SK-N-SH (cell line): ENCODE measurements at regions not wholly inside any gene's neighbourhood (a gene's known extent, or its start where the extent isn't known, plus 50 kb on each side); places are given as distances from the start of the nearest gene placed in this dataset.

Experiments used
- CTCF ChIA-PET: fragments of 300-600, 350-600 bp; formaldehyde crosslinking; extraction: SDS; loops from one replicate; lab custom pipeline; 2021; lab: Yijun Ruan, JAX
- POLR2A ChIA-PET: fragments of 350-600 bp; sonication (Branson Sonifier 250); formaldehyde crosslinking; extraction: SDS; loops from one replicate; lab custom pipeline; 2020; ENCODE audit warnings: antibody characterized with exemption, inconsistent platforms; lab: Yijun Ruan, JAX
- DNase-seq: peaks from one replicate; pipeline ENCODE4 v3.0.0; 2012
- H2AFZ ChIP-seq: fragments of 200-600 bp; sonication (generic); 2 replicates; pipeline ENCODE4 v1.8.1; 2016; ENCODE audit warnings: antibody characterized with exemption, mild to moderate bottlenecking, low read depth
- H3F3A ChIP-seq: fragments of 200-600 bp; sonication (generic); replicated peaks from 2 replicates; pipeline ENCODE3; 2016; ENCODE audit warnings: antibody characterized with exemption, mild to moderate bottlenecking; ENCODE audit not compliant: insufficient read depth
- H3K27ac ChIP-seq, 2 experiments: fragments of 200-500 bp in 1 of 2; fragments of 200-600 bp in 1 of 2; sonication (Bioruptor generic) in 1 of 2; sonication (generic), shearing (Covaris generic) in 1 of 2; 2 replicates each; pipeline versions ENCODE4 v1.5.1 to v1.6.1; 2014 to 2016; ENCODE audit warnings: low read depth in 2 of 2, inconsistent platforms in 1 of 2, low read length in 1 of 2, mild to moderate bottlenecking in 1 of 2, mixed read lengths in 1 of 2
- H3K27me3 ChIP-seq: fragments of 200-600 bp; sonication (generic), shearing (Covaris generic); 2 replicates; pipeline ENCODE4 v1.6.1; 2016; ENCODE audit warnings: mixed run types; ENCODE audit not compliant: insufficient read depth
- H3K36me3 ChIP-seq, 2 experiments: fragments of 200-500 bp in 1 of 2; fragments of 200-600 bp in 1 of 2; sonication (Bioruptor generic) in 1 of 2; sonication (generic) in 1 of 2; replicated peaks in 1 of 2; 2 replicates each; pipeline versions ENCODE3 to v1.5.1; 2014 to 2016; ENCODE audit warnings: low read length in 1 of 2, mild to moderate bottlenecking in 1 of 2; ENCODE audit not compliant: insufficient read depth in 2 of 2, control insufficient read depth in 1 of 2
- H3K4me1 ChIP-seq, 2 experiments: fragments of 200-500 bp in 1 of 2; fragments of 200-600 bp in 1 of 2; sonication (Bioruptor generic) in 1 of 2; sonication (generic), shearing (Covaris generic) in 1 of 2; 2 replicates each; pipeline versions ENCODE4 v1.5.1 to v1.6.1; 2014 to 2016; ENCODE audit warnings: low read depth in 1 of 2, low read length in 1 of 2, mixed run types in 1 of 2; ENCODE audit not compliant: insufficient read depth in 2 of 2, control insufficient read depth in 1 of 2
- H3K4me2 ChIP-seq: fragments of 200-600 bp; sonication (generic), shearing (Covaris generic); 2 replicates; pipeline ENCODE4 v1.6.1; 2017; ENCODE audit warnings: mixed run types
- H3K4me3 ChIP-seq, 2 experiments: fragments of 200-500 bp in 1 of 2; fragments of 200-600 bp in 1 of 2; sonication (Bioruptor generic) in 1 of 2; sonication (generic), shearing (Covaris generic) in 1 of 2; 2 replicates each; pipeline versions ENCODE4 v1.5.1 to v1.8.1; 2014 to 2016; ENCODE audit warnings: low read depth in 2 of 2, inconsistent platforms in 1 of 2, low read length in 1 of 2, mild to moderate bottlenecking in 1 of 2, mixed read lengths in 1 of 2, moderate library complexity in 1 of 2
- H3K79me2 ChIP-seq: fragments of 200-600 bp; sonication (generic); 2 replicates; pipeline ENCODE4 v1.8.1; 2017; ENCODE audit warnings: mild to moderate bottlenecking; ENCODE audit not compliant: insufficient read depth
- H3K9ac ChIP-seq: fragments of 200-600 bp; sonication (generic); 2 replicates; pipeline ENCODE4 v1.6.1; 2017; ENCODE audit warnings: mixed run types
- H3K9me2 ChIP-seq: fragments of 200-600 bp; sonication (generic); 2 replicates; pipeline ENCODE4 v1.6.1; 2017; ENCODE audit warnings: mixed run types
- H3K9me3 ChIP-seq: fragments of 200-600 bp; sonication (generic); 2 replicates; pipeline ENCODE4 v1.6.1; 2017; ENCODE audit warnings: mixed run types, mild to moderate bottlenecking, moderate library complexity
- H4K20me1 ChIP-seq: fragments of 200-600 bp; sonication (generic); 2 replicates; pipeline ENCODE4 v1.6.1; 2017; ENCODE audit warnings: mild to moderate bottlenecking, mixed run types; ENCODE audit not compliant: insufficient read depth
- CHD2 ChIP-seq: fragments of 150-350 bp; IDR thresholded peaks from 2 replicates; pipeline ENCODE4 v1.6.1; 2018; ENCODE audit warnings: low read length; ENCODE audit not compliant: partially characterized antibody
- ELF1 ChIP-seq: IDR thresholded peaks from 2 replicates; pipeline ENCODE4 v1.4.0; 2012
- EP300 ChIP-seq, 2 experiments: IDR thresholded peaks; 2 replicates each; pipeline versions ENCODE4 v1.4.0 to v1.6.1; 2012; ENCODE audit warnings: borderline replicate concordance in 1 of 2, low read depth in 1 of 2, low read length in 1 of 2
- FOSL2 ChIP-seq: IDR thresholded peaks from 2 replicates; pipeline ENCODE4 v1.4.0; 2012; ENCODE audit warnings: low read depth, mild to moderate bottlenecking, moderate library complexity, borderline replicate concordance
- FOXJ3 ChIP-seq: sonication (generic); formaldehyde crosslinking; IDR thresholded peaks from 2 replicates; pipeline ENCODE4 v1.5.1; 2020; ENCODE audit warnings: mild to moderate bottlenecking, missing genetic modification reagents
- GATA2 ChIP-seq: sonication (generic); formaldehyde crosslinking; IDR thresholded peaks from 2 replicates; pipeline ENCODE4 v1.5.0; 2020; ENCODE audit warnings: mild to moderate bottlenecking, missing genetic modification reagents
- MXI1 ChIP-seq: IDR thresholded peaks from 2 replicates; pipeline ENCODE4 v1.6.1; 2012; ENCODE audit warnings: mild to moderate bottlenecking, low read depth, low read length, improper control_type of control experiment
- RCOR1 ChIP-seq: fragments of 150-350 bp; IDR thresholded peaks from 2 replicates; pipeline ENCODE4 v1.6.1; 2017; ENCODE audit warnings: antibody characterized with exemption, low read length
- RFX5 ChIP-seq: IDR thresholded peaks from 2 replicates; pipeline ENCODE4 v1.6.1; 2012; ENCODE audit warnings: mild to moderate bottlenecking, improper control_type of control experiment, low read length
- RXRA ChIP-seq: IDR thresholded peaks from 2 replicates; pipeline ENCODE4 v1.4.0; 2012; ENCODE audit warnings: low read depth, mild to moderate bottlenecking, borderline replicate concordance
- SIN3A ChIP-seq: IDR thresholded peaks from 2 replicates; pipeline ENCODE4 v1.6.1; 2012; ENCODE audit warnings: low read depth, mild to moderate bottlenecking, low read length, moderate library complexity, borderline replicate concordance
- TAF1 ChIP-seq: IDR thresholded peaks from 2 replicates; pipeline ENCODE4 v1.6.1; 2012; ENCODE audit warnings: low read depth, mild to moderate bottlenecking, low read length, moderate library complexity, borderline replicate concordance
- YY1 ChIP-seq: IDR thresholded peaks from 2 replicates; pipeline ENCODE4 v1.4.0; 2012; ENCODE audit warnings: low read depth, mild to moderate bottlenecking
- WGBS: methylation state at CpG from one replicate; pipeline ENCODE4 v1.1.6; 2017; ENCODE audit warnings: low lambda C conversion rate; 5-methylcytosine and 5-hydroxymethylcytosine counted together
- TF ChIP-seq, protein P1 (sequence below): IDR thresholded peaks from 2 replicates; pipeline ENCODE4 v1.6.1; 2012; ENCODE audit warnings: mild to moderate bottlenecking, low read depth, low read length, moderate library complexity
- TF ChIP-seq, protein P2 (sequence below): fragments of 150-350 bp; IDR thresholded peaks from 2 replicates; pipeline ENCODE4 v1.6.1; 2016; ENCODE audit warnings: mild to moderate bottlenecking, low read depth, low read length
- TF ChIP-seq, protein P3 (sequence below): IDR thresholded peaks from 2 replicates; pipeline ENCODE4 v1.4.0; 2012; ENCODE audit warnings: low read depth, borderline replicate concordance
- TF ChIP-seq, protein P4 (sequence below): IDR thresholded peaks from 2 replicates; pipeline ENCODE4 v1.4.0; 2012; ENCODE audit warnings: low read depth, borderline replicate concordance
- TF ChIP-seq, protein P5 (sequence below): fragments of 150-350 bp; IDR thresholded peaks from 2 replicates; pipeline ENCODE4 v1.6.1; 2017; ENCODE audit warnings: antibody characterized with exemption, low read length, low read depth, borderline replicate concordance

DNA sequence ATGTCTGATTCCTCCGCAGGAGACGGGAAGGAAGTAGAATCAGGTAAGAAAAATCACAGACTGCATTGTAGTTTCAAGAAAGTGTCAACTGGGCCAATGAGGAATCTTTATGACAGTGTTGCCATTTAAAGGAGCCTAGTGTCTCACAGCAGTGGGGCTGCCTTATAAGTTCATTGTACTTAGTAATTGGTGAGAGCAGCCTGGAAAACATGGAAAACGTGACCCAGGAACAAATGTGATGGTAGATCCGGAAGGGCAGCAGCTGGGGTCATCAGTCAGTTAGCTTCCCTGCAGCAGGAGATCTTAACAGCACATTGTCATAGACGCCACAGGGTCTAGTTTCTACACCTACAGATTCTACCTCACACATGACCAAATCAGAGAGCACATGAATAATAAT, 630.0 kb upstream of the LMO3 start:
- Histone ChIP-seq H3K27ac (no peak overlapping the region), H3K4me3 (no peak overlapping the region), H4K20me1 (no peaks in the 10 kb centered on the region), H3K4me1 (no peaks in the 10 kb centered on the region), H2AFZ (no peak overlapping the region), H3K9me2 (no peaks in the 10 kb centered on the region), H3K36me3 (no peaks in the 10 kb centered on the region), H3K4me2 (no peak overlapping the region), H3K79me2 (no peaks in the 10 kb centered on the region), H3K9me3 (0 out of 2 replicates have a peak, but pooled peaks cover 4% of the 10 kb centered on the region), H3F3A (no peaks in the 10 kb centered on the region), H3K27me3 (no peaks in the 10 kb centered on the region), H3K9ac (no peak overlapping the region)
- WGBS = 25% methylated on average over 5 of the region's 5 CpGs
- TF ChIP-seq ELF1 (no peak), FOXJ3 (CRISPR knock-in tag) (no peak), YY1 (no peak), CHD2 (no peak), GATA2 (no peak), RXRA (no peak), RFX5 (no peak), RCOR1 (no peak), TAF1 (no peak), MXI1 (no peak), EP300 (IDR thresholded peaks at IDR 0.05; ENCODE audit: borderline replicate concordance in 1 of 2, low read depth in 1 of 2, low read length in 1 of 2) (no peak), SIN3A (no peak), FOSL2 (no peak)
- TF ChIP-seq, protein P1, sequence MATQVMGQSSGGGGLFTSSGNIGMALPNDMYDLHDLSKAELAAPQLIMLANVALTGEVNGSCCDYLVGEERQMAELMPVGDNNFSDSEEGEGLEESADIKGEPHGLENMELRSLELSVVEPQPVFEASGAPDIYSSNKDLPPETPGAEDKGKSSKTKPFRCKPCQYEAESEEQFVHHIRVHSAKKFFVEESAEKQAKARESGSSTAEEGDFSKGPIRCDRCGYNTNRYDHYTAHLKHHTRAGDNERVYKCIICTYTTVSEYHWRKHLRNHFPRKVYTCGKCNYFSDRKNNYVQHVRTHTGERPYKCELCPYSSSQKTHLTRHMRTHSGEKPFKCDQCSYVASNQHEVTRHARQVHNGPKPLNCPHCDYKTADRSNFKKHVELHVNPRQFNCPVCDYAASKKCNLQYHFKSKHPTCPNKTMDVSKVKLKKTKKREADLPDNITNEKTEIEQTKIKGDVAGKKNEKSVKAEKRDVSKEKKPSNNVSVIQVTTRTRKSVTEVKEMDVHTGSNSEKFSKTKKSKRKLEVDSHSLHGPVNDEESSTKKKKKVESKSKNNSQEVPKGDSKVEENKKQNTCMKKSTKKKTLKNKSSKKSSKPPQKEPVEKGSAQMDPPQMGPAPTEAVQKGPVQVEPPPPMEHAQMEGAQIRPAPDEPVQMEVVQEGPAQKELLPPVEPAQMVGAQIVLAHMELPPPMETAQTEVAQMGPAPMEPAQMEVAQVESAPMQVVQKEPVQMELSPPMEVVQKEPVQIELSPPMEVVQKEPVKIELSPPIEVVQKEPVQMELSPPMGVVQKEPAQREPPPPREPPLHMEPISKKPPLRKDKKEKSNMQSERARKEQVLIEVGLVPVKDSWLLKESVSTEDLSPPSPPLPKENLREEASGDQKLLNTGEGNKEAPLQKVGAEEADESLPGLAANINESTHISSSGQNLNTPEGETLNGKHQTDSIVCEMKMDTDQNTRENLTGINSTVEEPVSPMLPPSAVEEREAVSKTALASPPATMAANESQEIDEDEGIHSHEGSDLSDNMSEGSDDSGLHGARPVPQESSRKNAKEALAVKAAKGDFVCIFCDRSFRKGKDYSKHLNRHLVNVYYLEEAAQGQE = no peak
- TF ChIP-seq, protein P2, sequence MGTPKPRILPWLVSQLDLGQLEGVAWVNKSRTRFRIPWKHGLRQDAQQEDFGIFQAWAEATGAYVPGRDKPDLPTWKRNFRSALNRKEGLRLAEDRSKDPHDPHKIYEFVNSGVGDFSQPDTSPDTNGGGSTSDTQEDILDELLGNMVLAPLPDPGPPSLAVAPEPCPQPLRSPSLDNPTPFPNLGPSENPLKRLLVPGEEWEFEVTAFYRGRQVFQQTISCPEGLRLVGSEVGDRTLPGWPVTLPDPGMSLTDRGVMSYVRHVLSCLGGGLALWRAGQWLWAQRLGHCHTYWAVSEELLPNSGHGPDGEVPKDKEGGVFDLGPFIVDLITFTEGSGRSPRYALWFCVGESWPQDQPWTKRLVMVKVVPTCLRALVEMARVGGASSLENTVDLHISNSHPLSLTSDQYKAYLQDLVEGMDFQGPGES = no peak
- TF ChIP-seq, protein P3, sequence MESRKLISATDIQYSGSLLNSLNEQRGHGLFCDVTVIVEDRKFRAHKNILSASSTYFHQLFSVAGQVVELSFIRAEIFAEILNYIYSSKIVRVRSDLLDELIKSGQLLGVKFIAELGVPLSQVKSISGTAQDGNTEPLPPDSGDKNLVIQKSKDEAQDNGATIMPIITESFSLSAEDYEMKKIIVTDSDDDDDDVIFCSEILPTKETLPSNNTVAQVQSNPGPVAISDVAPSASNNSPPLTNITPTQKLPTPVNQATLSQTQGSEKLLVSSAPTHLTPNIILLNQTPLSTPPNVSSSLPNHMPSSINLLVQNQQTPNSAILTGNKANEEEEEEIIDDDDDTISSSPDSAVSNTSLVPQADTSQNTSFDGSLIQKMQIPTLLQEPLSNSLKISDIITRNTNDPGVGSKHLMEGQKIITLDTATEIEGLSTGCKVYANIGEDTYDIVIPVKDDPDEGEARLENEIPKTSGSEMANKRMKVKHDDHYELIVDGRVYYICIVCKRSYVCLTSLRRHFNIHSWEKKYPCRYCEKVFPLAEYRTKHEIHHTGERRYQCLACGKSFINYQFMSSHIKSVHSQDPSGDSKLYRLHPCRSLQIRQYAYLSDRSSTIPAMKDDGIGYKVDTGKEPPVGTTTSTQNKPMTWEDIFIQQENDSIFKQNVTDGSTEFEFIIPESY = no peak
- TF ChIP-seq, protein P4, sequence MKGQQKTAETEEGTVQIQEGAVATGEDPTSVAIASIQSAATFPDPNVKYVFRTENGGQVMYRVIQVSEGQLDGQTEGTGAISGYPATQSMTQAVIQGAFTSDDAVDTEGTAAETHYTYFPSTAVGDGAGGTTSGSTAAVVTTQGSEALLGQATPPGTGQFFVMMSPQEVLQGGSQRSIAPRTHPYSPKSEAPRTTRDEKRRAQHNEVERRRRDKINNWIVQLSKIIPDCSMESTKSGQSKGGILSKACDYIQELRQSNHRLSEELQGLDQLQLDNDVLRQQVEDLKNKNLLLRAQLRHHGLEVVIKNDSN = no peak
- TF ChIP-seq, protein P5, sequence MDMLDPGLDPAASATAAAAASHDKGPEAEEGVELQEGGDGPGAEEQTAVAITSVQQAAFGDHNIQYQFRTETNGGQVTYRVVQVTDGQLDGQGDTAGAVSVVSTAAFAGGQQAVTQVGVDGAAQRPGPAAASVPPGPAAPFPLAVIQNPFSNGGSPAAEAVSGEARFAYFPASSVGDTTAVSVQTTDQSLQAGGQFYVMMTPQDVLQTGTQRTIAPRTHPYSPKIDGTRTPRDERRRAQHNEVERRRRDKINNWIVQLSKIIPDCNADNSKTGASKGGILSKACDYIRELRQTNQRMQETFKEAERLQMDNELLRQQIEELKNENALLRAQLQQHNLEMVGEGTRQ = no peak
- no peak for DNase-seq
- ChIA-PET CTCF (no interaction called here), POLR2A (no interaction called here)
